AG04450 (cell line): ENCODE measurements at regions not wholly inside any gene's neighbourhood (a gene's known extent, or its start where the extent isn't known, plus 50 kb on each side); places are given as distances from the start of the nearest gene placed in this dataset.

Experiments used
- CTCF ChIA-PET: fragments of 300-600, 350-600 bp; formaldehyde crosslinking; extraction: SDS; loops from one replicate; lab custom pipeline; 2022; ENCODE audit warnings: antibody characterized with exemption, inconsistent platforms; lab: Charles Lee
- POLR2A ChIA-PET: fragments of 350-600 bp; formaldehyde crosslinking; extraction: SDS; loops from one replicate; lab custom pipeline; 2021; ENCODE audit warnings: antibody characterized with exemption, inconsistent platforms; lab: Yijun Ruan, JAX
- DNase-seq: peaks from one replicate; pipeline ENCODE4 v3.0.0-alpha.2; 2011; ENCODE audit warnings: low read depth, low spot score
- H3K27ac ChIP-seq: one replicate; pipeline ENCODE4 v1.5.1; 2012; ENCODE audit warnings: low read depth, low read length, control low read depth
- H3K27me3 ChIP-seq: one replicate; pipeline ENCODE4 v1.6.0; 2012; ENCODE audit warnings: low read length; ENCODE audit not compliant: control insufficient read depth, insufficient read depth
- H3K4me3 ChIP-seq: 2 replicates; pipeline ENCODE4 v1.5.1; 2011; ENCODE audit warnings: mild to moderate bottlenecking, low read depth, low read length, control low read depth
- H3K9me3 ChIP-seq: 2 replicates; pipeline ENCODE4 v1.5.1; 2012; ENCODE audit warnings: low read length; ENCODE audit not compliant: control insufficient read depth, insufficient read depth
- TF ChIP-seq, protein P1 (sequence below): IDR thresholded peaks from 2 replicates; pipeline ENCODE4 v1.5.1; 2011; ENCODE audit warnings: low read depth, low read length, control low read depth, inconsistent platforms

DNA sequence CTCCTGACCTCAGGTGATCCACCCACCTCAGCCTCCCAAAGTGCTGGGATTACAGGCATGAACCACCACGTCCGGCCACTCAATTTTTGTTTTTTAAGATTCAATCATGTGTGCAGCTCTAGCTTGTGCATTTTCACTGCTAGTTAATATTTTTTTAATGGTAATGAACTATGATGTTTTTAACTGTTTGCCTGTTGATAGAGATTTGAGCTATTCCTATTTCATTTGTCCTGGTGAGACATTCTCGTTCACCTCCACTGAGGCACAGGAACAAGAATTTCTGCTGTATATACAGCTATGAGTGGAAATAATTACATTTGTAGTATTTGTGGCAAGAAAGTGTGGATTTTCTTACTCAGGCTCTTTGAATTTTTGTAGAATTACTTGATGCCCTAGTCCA is 137.7 kb upstream of the MYOCD start:
- Histone ChIP-seq H3K27me3 (no peaks in the 10 kb centered on the region), H3K4me3 (no peak overlapping the region), H3K9me3 (no peaks in the 10 kb centered on the region), H3K27ac (no peak overlapping the region)
- TF ChIP-seq, protein P1, sequence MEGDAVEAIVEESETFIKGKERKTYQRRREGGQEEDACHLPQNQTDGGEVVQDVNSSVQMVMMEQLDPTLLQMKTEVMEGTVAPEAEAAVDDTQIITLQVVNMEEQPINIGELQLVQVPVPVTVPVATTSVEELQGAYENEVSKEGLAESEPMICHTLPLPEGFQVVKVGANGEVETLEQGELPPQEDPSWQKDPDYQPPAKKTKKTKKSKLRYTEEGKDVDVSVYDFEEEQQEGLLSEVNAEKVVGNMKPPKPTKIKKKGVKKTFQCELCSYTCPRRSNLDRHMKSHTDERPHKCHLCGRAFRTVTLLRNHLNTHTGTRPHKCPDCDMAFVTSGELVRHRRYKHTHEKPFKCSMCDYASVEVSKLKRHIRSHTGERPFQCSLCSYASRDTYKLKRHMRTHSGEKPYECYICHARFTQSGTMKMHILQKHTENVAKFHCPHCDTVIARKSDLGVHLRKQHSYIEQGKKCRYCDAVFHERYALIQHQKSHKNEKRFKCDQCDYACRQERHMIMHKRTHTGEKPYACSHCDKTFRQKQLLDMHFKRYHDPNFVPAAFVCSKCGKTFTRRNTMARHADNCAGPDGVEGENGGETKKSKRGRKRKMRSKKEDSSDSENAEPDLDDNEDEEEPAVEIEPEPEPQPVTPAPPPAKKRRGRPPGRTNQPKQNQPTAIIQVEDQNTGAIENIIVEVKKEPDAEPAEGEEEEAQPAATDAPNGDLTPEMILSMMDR, result no peak
- DNase-seq, result no peak
- CTCF ChIA-PET, result interaction anchor here (2.0 kb wide), 1 partner anchor 18 kb away, joined by 12 read pairs; no protein-coding TSS in a partner anchor
- POLR2A ChIA-PET, result no interaction called here

DNA sequence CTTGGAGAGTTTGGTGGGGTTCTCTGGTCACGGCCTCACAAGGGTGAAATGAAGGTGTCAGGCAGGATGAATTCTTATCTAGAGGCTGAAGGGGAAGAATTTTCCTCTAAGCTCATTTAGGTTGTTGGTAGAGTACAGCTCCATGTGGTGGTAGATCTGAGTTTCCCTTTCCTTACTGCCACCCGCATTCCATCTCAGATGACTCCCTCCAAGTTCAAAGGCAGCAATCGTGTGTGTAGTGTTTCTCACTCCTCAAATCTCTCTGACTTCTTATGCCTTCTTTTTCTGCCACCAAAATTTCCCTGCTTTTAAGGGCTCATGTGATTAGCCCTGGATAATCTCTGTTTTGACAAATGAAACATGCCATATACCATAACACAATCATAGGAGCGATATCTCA is 135.5 kb upstream of the MYOCD start:
- TF ChIP-seq, protein P1, result no peak
- Histone ChIP-seq H3K4me3 (no peak overlapping the region), H3K27me3 (no peaks in the 10 kb centered on the region), H3K9me3 (no peaks in the 10 kb centered on the region), H3K27ac (no peak overlapping the region)
- DNase-seq, result no peak
- CTCF ChIA-PET, result interaction anchor here (2.0 kb wide), 1 partner anchor 16 kb away, joined by 13 read pairs; no protein-coding TSS in a partner anchor
- POLR2A ChIA-PET, result no interaction called here

DNA sequence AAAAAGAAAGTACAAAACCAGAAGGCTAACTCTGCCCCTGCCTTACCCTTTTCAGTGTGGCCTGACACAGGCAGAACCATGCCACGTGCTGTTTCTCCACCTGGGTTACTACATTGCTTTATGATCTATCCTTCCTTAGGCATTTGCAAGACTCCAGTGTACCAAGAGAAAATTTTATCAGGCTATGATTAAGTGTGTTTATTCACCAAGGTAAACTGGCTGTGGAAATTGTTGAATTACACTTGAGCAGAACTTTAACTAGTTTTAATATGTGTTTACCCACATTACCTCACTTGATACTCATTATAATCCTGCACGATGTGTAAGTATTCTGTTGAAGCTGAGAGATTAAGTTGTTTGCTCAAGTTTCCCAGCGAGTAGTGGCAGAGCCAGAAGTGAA is 129.7 kb upstream of the MYOCD start:
- H3K27ac ChIP-seq, result no peak overlapping the region
- no peak overlapping the region for H3K4me3 ChIP-seq
- H3K27me3 ChIP-seq, result no peaks in the 10 kb centered on the region
- TF ChIP-seq, protein P1, result no peak
- ChIA-PET CTCF (interaction anchor here (4.0 kb wide), 1 partner anchor 9 kb away, joined by 30 read pairs; no protein-coding TSS in a partner anchor), POLR2A (no interaction called here)
- no peak for DNase-seq
- H3K9me3 ChIP-seq, result no peaks in the 10 kb centered on the region

DNA sequence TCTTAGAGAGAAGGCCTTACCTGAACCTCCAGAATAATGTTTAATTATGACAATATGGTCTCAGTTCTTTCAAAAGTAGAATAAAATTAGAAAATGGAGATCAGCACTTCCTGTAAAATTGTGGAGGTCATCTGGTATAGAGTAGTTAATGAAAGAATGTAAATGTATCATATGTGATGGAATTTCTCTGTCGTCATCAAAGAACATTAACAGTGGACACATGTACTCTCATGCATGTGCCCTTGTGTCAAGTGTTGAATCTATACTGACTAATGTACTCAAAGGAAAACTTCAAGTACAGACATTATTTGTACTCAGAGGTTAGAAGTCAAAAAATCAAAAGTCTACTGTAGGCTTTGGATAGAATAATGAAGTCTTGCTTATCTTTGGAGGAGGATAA is 129.2 kb upstream of the MYOCD start:
- DNase-seq, result no peak
- Histone ChIP-seq H3K4me3 (no peak overlapping the region), H3K27ac (no peak overlapping the region), H3K27me3 (no peaks in the 10 kb centered on the region), H3K9me3 (no peaks in the 10 kb centered on the region)
- CTCF ChIA-PET, result no interaction called here
- POLR2A ChIA-PET, result no interaction called here
- TF ChIP-seq, protein P1, result no peak

DNA sequence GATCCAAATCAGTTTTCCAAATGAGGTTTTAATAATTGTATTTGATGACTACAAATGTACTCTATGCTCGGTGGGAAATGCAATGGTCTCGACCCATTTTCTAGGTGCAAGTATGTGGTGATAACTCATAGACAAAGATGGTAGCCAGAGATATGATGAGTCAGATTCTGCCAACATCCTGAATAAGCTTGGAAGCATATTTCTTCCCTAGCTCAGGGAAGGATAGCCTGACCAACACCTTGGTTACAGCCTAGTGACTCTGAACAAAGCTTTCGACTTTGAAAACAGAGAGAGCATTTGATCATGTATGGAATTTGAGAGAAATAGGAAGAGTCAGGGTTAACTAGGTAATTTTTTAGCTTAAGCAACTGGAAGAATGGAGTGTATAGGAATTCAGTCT is 128.3 kb upstream of the MYOCD start:
- DNase-seq, result no peak
- ChIA-PET POLR2A (no interaction called here), CTCF (interaction anchor here (0.8 to 1.4 kb wide), 2 partner anchors 8 to 28 kb away, joined by 3 to 6 read pairs; no protein-coding TSS in a partner anchor)

More for the DNA sequence above, 128.3 kb upstream of the MYOCD start:
- H3K27me3 ChIP-seq, result no peaks in the 10 kb centered on the region
- no peak overlapping the region for H3K4me3 ChIP-seq
- TF ChIP-seq, protein P1, result no peak
- H3K27ac ChIP-seq, result no peak overlapping the region
- H3K9me3 ChIP-seq, result no peaks in the 10 kb centered on the region
